Astrocyte of the hippocampus (primary cell): ENCODE measurements at regions not wholly inside any gene's neighbourhood (a gene's known extent, or its start where the extent isn't known, plus 50 kb on each side); places are given as distances from the start of the nearest gene placed in this dataset.
"Not testable (repeated sequence)": the region's sequence is repeated elsewhere in the genome, so short reads cannot be mapped to it uniquely, and the experiment has no call there.

ENCODE experiments used
- DNase-seq: peaks from one replicate; pipeline ENCODE4 v3.0.0; 2011; ENCODE audit warnings: low read depth, low spot score

GRCh38 chr20:51305316-51306052, 237.0 kb downstream of the NFATC2 start:
- DNase-seq = no peak

- no peak for DNase-seq
Observed at GRCh38 chr20:51303731-51304670, 238.5 kb downstream of the NFATC2 start.

- DNase-seq = no peak
Observed at GRCh38 chr20:51301026-51301425, 241.5 kb downstream of the NFATC2 start.

GRCh38 chr20:51300104-51300503, 242.4 kb downstream of the NFATC2 start:
- no peak for DNase-seq

GRCh38 chr20:51299413-51299812, 243.1 kb downstream of the NFATC2 start:
- no peak for DNase-seq

- no peak for DNase-seq
Observed at GRCh38 chr20:51298141-51298749, 244.3 kb downstream of the NFATC2 start.

GRCh38 chr20:51287628-51288413, 254.7 kb downstream of the NFATC2 start:
- DNase-seq = no peak

GRCh38 chr20:51286758-51287157, 255.8 kb downstream of the NFATC2 start:
- DNase-seq = no peak

GRCh38 chr20:51285684-51286083, 256.8 kb downstream of the NFATC2 start:
- DNase-seq = no peak

GRCh38 chr20:51284871-51285270, 257.6 kb downstream of the NFATC2 start:
- no peak for DNase-seq

- DNase-seq = no peak
Observed at GRCh38 chr20:51284176-51284575, 258.3 kb downstream of the NFATC2 start.

- no peak for DNase-seq
Observed at GRCh38 chr20:51281521-51281920, 258.6 kb upstream of the KCNG1 start.

GRCh38 chr20:51280047-51280446, 257.1 kb upstream of the KCNG1 start:
- no peak for DNase-seq

- DNase-seq = no peak
Observed at GRCh38 chr20:51277961-51278360, 255.1 kb upstream of the KCNG1 start.

GRCh38 chr20:51276296-51276695, 253.4 kb upstream of the KCNG1 start:
- no peak for DNase-seq

GRCh38 chr20:51275826-51276225, 252.9 kb upstream of the KCNG1 start:
- peak; percentile 29 for DNase-seq

GRCh38 chr20:51275181-51275580, 252.3 kb upstream of the KCNG1 start:
- no peak for DNase-seq

- DNase-seq = peak; percentile 32
Observed at GRCh38 chr20:51272401-51272800, 249.5 kb upstream of the KCNG1 start.

- DNase-seq = no peak
Observed at GRCh38 chr20:51271931-51272330, 249.0 kb upstream of the KCNG1 start.

- not testable (repeated sequence) for DNase-seq
Observed at GRCh38 chr20:51271289-51271688, 248.4 kb upstream of the KCNG1 start.

- DNase-seq = no peak
Observed at GRCh38 chr20:51269671-51270070, 246.8 kb upstream of the KCNG1 start.

- no peak for DNase-seq
Observed at GRCh38 chr20:51267679-51268078, 244.8 kb upstream of the KCNG1 start.
